GM12891 (cell line): ENCODE measurements at regions not wholly inside any gene's neighbourhood (a gene's known extent, or its start where the extent isn't known, plus 50 kb on each side); places are given as distances from the start of the nearest gene placed in this dataset.
"Not testable (repeated sequence)": the region's sequence is repeated elsewhere in the genome, so short reads cannot be mapped to it uniquely, and the experiment has no call there.

ENCODE experiments used
- DNase-seq: peaks from one replicate; pipeline ENCODE4 v3.0.0; 2011; ENCODE audit warnings: low spot score; ENCODE audit not compliant: insufficient read length
- FAIRE-seq: peaks from 2 replicates; lab custom pipeline; 2011; peaks lifted over from hg19 to GRCh38; lab: Jason Lieb, UNC
- PAX5 ChIP-seq: IDR thresholded peaks from 2 replicates; pipeline ENCODE4 v1.6.1; 2011; ENCODE audit warnings: low read length, moderate library complexity, mild to moderate bottlenecking; ENCODE audit not compliant: insufficient read depth, severe bottlenecking
- POLR2A ChIP-seq: IDR thresholded peaks from 2 replicates; pipeline ENCODE4 v1.6.1; 2011; ENCODE audit warnings: low read depth, low read length, control low read depth
- POLR2AphosphoS5 ChIP-seq: IDR thresholded peaks from 2 replicates; pipeline ENCODE4 v1.6.1; 2011; ENCODE audit warnings: low read depth, low read length, control low read depth
- POU2F2 ChIP-seq: IDR thresholded peaks from 2 replicates; pipeline ENCODE4 v1.6.1; 2011; ENCODE audit warnings: low read depth, mild to moderate bottlenecking, control low read depth, low read length, moderate library complexity
- SPI1 ChIP-seq: IDR thresholded peaks from 2 replicates; pipeline ENCODE4 v1.6.1; 2011; ENCODE audit warnings: low read depth, low read length, control low read depth
- TAF1 ChIP-seq: IDR thresholded peaks from 2 replicates; pipeline ENCODE4 v1.6.1; 2011; ENCODE audit warnings: low read depth, low read length, control low read depth

- FAIRE-seq (no peak), DNase-seq (no peak)
- TF ChIP-seq POLR2AphosphoS5, result no peak
These were observed 60.0 kb downstream of the DMAC1 start for GRCh38 chr9:7739595-7739994.

- TF ChIP-seq POU2F2 (no peak), TAF1 (no peak), POLR2A (no peak)
- no peak for FAIRE-seq
These were observed 64.3 kb downstream of the DMAC1 start for GRCh38 chr9:7735311-7735710.

GRCh38 chr9:7730164-7730445, 69.5 kb downstream of the DMAC1 start:
- FAIRE-seq (no peak), DNase-seq (no peak)
- TF ChIP-seq POU2F2 (no peak), SPI1 (no peak), POLR2A (no peak), TAF1 (no peak), POLR2AphosphoS5 (no peak), PAX5 (no peak)

More at GRCh38 chr9:7735311-7735710, 64.3 kb downstream of the DMAC1 start:
- no peak for DNase-seq

GRCh38 chr9:7729371-7730163, 70.0 kb downstream of the DMAC1 start:
- TF ChIP-seq TAF1 (no peak), POLR2AphosphoS5 (no peak)
- DNase-seq (no peak), FAIRE-seq (no peak)

- TF ChIP-seq SPI1, result no peak
- no peak for TF ChIP-seq POLR2A
- TF ChIP-seq POLR2AphosphoS5, result no peak
- TF ChIP-seq TAF1, result no peak
- no peak for TF ChIP-seq PAX5
- TF ChIP-seq POU2F2, result no peak
- FAIRE-seq, result no peak
- DNase-seq, result no peak
These were observed 78.3 kb downstream of the DMAC1 start for GRCh38 chr9:7721291-7721690.

- FAIRE-seq, DNase-seq: not testable (repeated sequence)
These were observed 86.5 kb downstream of the DMAC1 start for GRCh38 chr9:7713088-7713487.

- no peak for FAIRE-seq
- no peak for TF ChIP-seq POLR2A
- no peak for TF ChIP-seq SPI1
- TF ChIP-seq POLR2AphosphoS5, result no peak
- TF ChIP-seq PAX5, result no peak
- TF ChIP-seq TAF1, result no peak
- no peak for TF ChIP-seq POU2F2
These were observed 88.9 kb downstream of the DMAC1 start for GRCh38 chr9:7710686-7711085.

GRCh38 chr9:7707934-7708333, 91.6 kb downstream of the DMAC1 start:
- DNase-seq, result no peak
- FAIRE-seq, result no peak
- TF ChIP-seq SPI1 (no peak), POU2F2 (no peak), POLR2AphosphoS5 (no peak), TAF1 (no peak), PAX5 (no peak), POLR2A (no peak)

More at GRCh38 chr9:7710686-7711085, 88.9 kb downstream of the DMAC1 start:
- no peak for DNase-seq

- TF ChIP-seq POU2F2 (no peak), SPI1 (no peak), POLR2A (no peak), TAF1 (no peak), POLR2AphosphoS5 (no peak), PAX5 (no peak)
- no peak for FAIRE-seq
- DNase-seq, result no peak
These were observed 95.0 kb downstream of the DMAC1 start for GRCh38 chr9:7704543-7704942.

GRCh38 chr9:7691909-7692308, 107.7 kb downstream of the DMAC1 start:
- TF ChIP-seq PAX5 (no peak), POU2F2 (no peak), TAF1 (no peak), SPI1 (no peak), POLR2AphosphoS5 (no peak), POLR2A (no peak)
- no peak for FAIRE-seq
- DNase-seq, result no peak
